ENCODE measurements at regions not wholly inside any gene's neighbourhood (a gene's known extent, or its start where the extent isn't known, plus 50 kb on each side); places are given as distances from the start of the nearest gene placed in this dataset.
"Not testable (repeated sequence)": the region's sequence is repeated elsewhere in the genome, so short reads cannot be mapped to it uniquely, and the experiment has no call there.

DNA sequence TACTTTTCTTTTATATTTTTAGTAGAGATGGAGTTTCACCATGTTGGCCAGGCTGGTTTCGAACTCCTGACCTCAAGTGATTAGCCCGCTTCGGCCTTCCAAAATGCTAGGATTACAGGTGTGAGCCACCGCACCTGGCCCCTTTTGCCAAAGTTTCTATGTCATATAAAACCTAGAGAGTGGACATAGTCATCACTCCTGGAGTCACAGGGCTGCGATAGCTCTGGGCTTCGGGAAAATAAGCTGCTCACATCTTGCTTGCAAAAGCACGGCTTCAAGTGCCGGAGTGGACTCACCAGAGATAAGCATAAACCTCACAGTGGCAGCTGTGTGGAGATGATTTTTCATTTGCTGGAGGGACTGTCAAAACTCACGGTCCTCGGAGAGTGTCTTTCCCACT, 171.2 kb downstream of the TEX29 start:
- TF ChIP-seq, protein P1, sequence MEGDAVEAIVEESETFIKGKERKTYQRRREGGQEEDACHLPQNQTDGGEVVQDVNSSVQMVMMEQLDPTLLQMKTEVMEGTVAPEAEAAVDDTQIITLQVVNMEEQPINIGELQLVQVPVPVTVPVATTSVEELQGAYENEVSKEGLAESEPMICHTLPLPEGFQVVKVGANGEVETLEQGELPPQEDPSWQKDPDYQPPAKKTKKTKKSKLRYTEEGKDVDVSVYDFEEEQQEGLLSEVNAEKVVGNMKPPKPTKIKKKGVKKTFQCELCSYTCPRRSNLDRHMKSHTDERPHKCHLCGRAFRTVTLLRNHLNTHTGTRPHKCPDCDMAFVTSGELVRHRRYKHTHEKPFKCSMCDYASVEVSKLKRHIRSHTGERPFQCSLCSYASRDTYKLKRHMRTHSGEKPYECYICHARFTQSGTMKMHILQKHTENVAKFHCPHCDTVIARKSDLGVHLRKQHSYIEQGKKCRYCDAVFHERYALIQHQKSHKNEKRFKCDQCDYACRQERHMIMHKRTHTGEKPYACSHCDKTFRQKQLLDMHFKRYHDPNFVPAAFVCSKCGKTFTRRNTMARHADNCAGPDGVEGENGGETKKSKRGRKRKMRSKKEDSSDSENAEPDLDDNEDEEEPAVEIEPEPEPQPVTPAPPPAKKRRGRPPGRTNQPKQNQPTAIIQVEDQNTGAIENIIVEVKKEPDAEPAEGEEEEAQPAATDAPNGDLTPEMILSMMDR (IDR thresholded peaks at IDR 0.05; ENCODE audit: unreplicated experiment), result no peak
- peaks cover 2% of the 10 kb centered on the region for H3K27me3 Mint-ChIP-seq (ENCODE audit: unreplicated experiment)
- no peaks in the 10 kb centered on the region for H3K9me3 Mint-ChIP-seq (ENCODE audit: unreplicated experiment)
- peaks cover 3% of the 10 kb centered on the region for H3K4me1 Mint-ChIP-seq (ENCODE audit: unreplicated experiment)
- DNase-seq (ENCODE audit: low spot score), result no peak
- H3K36me3 Mint-ChIP-seq (ENCODE audit: low read depth, unreplicated experiment), result no peaks in the 10 kb centered on the region
- no peak overlapping the region for H3K27ac Mint-ChIP-seq (ENCODE audit: unreplicated experiment)
- no peak overlapping the region for H3K4me3 Mint-ChIP-seq (ENCODE audit: unreplicated experiment)

DNA sequence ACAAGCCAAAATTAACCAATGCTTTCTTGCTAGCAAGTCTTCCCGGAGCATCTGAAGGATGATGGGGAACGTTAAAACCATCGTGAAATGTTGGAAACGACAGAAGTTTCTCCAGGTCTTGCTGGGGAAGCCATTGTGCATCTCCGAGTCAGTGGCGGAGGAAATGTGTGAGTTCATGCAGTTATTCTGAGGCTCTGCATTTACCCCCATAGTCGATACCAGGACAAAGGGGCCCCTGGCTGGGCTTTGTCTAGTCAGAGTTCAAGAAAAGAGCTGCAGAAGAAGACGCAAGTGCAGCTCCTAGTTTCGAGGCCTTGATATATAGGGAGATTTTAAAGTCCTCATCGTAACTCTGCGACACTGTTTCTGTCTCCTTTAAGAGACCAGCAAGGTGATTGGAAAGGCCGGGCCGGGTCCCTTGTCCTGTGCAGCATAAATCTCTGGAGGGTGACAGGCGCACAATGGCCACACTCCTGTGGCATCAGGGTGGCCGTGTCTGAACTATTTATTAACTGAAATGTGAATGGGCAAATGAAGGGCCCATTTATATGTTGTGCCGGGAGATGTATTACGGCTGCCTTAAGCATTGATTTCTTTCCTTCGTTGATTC, 172.0 kb downstream of the TEX29 start:
- no peak for DNase-seq (ENCODE audit: low spot score)
- Mint-ChIP-seq H3K27me3 (ENCODE audit: unreplicated experiment) (peaks cover 2% of the 10 kb centered on the region), H3K27ac (ENCODE audit: unreplicated experiment) (no peak overlapping the region), H3K36me3 (ENCODE audit: low read depth, unreplicated experiment) (no peaks in the 10 kb centered on the region), H3K9me3 (ENCODE audit: unreplicated experiment) (no peaks in the 10 kb centered on the region), H3K4me1 (ENCODE audit: unreplicated experiment) (peaks cover 3% of the 10 kb centered on the region), H3K4me3 (ENCODE audit: unreplicated experiment) (no peak overlapping the region)
- TF ChIP-seq, protein P1 (IDR thresholded peaks at IDR 0.05; ENCODE audit: unreplicated experiment), result no peak

DNA sequence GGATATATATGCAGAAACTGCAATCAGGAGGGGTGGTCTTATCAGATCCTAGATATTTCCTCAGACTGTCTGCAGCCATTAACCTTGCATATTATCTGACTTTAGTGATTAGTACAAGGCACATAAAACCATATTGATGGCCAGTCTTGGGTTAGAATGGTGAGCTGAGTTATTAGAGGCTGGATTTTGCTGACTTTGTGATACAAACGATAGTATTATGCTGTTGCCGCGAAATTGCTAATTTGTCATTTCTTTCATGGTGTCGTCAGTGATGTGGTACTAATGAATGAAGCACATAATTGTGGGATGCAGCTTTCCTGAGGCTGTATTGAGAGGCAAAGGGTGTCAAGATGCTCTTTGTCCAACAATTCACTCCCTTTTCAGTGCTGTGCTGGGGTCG, 172.5 kb downstream of the TEX29 start:
- Mint-ChIP-seq H3K9me3 (ENCODE audit: unreplicated experiment) (no peaks in the 10 kb centered on the region), H3K4me1 (ENCODE audit: unreplicated experiment) (peaks cover 3% of the 10 kb centered on the region), H3K27me3 (ENCODE audit: unreplicated experiment) (no peaks in the 10 kb centered on the region), H3K27ac (ENCODE audit: unreplicated experiment) (no peak overlapping the region), H3K4me3 (ENCODE audit: unreplicated experiment) (no peak overlapping the region), H3K36me3 (ENCODE audit: low read depth, unreplicated experiment) (no peaks in the 10 kb centered on the region)
- no peak for DNase-seq (ENCODE audit: low spot score)
- TF ChIP-seq, protein P1 (IDR thresholded peaks at IDR 0.05; ENCODE audit: unreplicated experiment), result no peak

DNA sequence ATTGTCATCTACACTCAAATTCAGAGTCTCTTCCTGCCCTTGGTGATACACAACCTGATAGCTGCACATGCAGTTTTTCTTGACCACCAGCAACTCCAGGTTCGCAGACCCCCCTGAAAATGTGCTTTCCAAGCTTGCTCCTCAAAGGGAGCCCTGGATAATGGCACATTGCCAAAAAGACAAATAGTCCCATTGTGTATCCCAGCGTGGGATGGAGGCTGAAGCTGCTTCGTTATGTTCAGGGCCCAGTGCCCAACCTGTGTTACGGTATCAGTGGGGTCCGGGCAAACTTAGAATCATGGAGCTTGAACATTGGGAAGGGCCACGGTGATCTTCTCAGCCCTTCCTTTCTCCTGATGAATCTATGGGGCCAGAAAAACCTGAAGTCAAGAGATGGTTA, 173.0 kb downstream of the TEX29 start:
- H3K4me3 Mint-ChIP-seq (ENCODE audit: unreplicated experiment), result no peak overlapping the region
- DNase-seq (ENCODE audit: low spot score), result no peak
- H3K27ac Mint-ChIP-seq (ENCODE audit: unreplicated experiment), result no peak overlapping the region
- no peaks in the 10 kb centered on the region for H3K36me3 Mint-ChIP-seq (ENCODE audit: low read depth, unreplicated experiment)
- H3K9me3 Mint-ChIP-seq (ENCODE audit: unreplicated experiment), result no peaks in the 10 kb centered on the region
- TF ChIP-seq, protein P1 (IDR thresholded peaks at IDR 0.05; ENCODE audit: unreplicated experiment), result no peak
- H3K27me3 Mint-ChIP-seq (ENCODE audit: unreplicated experiment), result no peaks in the 10 kb centered on the region
- H3K4me1 Mint-ChIP-seq (ENCODE audit: unreplicated experiment), result peaks cover 3% of the 10 kb centered on the region

DNA sequence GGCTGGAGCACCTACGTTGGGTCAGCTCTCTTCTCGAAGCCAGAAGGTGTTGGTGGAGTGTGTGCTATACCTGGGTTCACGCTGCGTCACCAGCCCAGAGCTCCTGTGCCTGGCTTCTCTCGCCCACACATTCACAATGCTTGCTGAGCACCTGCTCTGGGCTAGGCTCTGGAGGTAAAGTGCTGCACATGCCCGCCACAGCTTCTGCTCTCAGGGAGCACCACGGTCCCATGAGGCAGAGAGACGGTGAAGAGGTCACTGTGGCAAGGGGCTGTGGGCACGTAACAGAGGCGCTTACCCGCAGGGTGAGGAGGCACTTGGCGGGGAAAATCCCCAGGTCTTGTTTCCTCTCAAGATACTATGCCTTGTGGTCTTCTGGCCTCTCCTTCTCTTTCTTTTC, 174.2 kb downstream of the TEX29 start:
- TF ChIP-seq, protein P1 (IDR thresholded peaks at IDR 0.05; ENCODE audit: unreplicated experiment), result no peak
- no peaks in the 10 kb centered on the region for H3K9me3 Mint-ChIP-seq (ENCODE audit: unreplicated experiment)
- H3K27me3 Mint-ChIP-seq (ENCODE audit: unreplicated experiment), result no peaks in the 10 kb centered on the region
- H3K4me3 Mint-ChIP-seq (ENCODE audit: unreplicated experiment), result no peak overlapping the region
- H3K4me1 Mint-ChIP-seq (ENCODE audit: unreplicated experiment), result peaks cover 3% of the 10 kb centered on the region
- no peaks in the 10 kb centered on the region for H3K36me3 Mint-ChIP-seq (ENCODE audit: low read depth, unreplicated experiment)
- H3K27ac Mint-ChIP-seq (ENCODE audit: unreplicated experiment), result no peak overlapping the region
- DNase-seq (ENCODE audit: low spot score), result no peak

DNA sequence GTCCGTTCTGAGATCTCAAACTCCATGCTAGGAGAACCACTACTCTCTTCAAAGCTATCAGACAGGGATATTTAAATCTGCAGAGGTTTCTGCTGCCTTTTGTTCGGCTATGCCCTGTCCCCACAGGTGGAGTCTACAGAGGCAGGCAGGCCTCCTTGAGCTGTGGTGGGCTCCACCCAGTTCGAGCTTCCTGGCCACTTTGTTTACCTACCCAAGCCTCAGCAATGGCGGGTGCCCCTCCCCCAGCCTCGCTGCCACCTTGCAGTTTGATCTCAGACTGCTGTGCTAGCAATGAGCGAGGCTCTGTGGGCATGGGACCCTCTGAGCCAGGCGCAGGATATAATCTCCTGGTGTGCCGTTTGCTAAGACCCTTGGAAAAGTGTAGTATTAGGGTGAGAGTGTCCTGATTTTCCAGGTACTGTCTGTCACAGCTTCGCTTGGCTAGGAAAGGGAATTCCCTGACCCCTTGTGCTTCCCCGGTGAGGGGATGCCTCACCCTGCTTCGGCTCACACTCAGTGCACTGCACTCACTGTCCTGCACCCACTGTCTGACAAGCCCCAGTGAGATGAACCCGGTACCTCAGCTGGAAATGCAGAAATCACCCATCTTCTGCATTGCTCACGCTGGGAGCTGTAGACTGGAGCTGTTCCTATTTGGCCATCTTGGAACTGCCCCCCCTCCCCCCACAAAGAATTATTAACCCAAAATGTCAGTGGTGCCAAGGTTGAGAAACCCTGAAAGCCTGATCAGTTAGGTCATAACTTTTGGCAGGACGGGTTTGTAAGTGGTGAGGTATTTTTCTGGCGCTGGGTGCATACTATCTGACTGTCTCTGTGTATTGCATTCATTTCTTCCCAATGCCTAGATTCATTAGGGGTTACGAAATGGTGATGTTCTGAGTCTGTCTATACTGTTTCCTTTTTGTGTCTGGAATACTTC, 181.4 kb downstream of the TEX29 start:
- H3K9me3 Mint-ChIP-seq (ENCODE audit: unreplicated experiment); H3K4me3 Mint-ChIP-seq (ENCODE audit: unreplicated experiment); H3K27me3 Mint-ChIP-seq (ENCODE audit: unreplicated experiment); H3K36me3 Mint-ChIP-seq (ENCODE audit: low read depth, unreplicated experiment); DNase-seq (ENCODE audit: low spot score); H3K27ac Mint-ChIP-seq (ENCODE audit: unreplicated experiment); H3K4me1 Mint-ChIP-seq (ENCODE audit: unreplicated experiment): not testable (repeated sequence)
